HEK293 (cell line): ENCODE measurements at regions not wholly inside any gene's neighbourhood (a gene's known extent, or its start where the extent isn't known, plus 50 kb on each side); places are given as distances from the start of the nearest gene placed in this dataset.
A peak's percentile ranks its signal among the peaks of the same experiment; 100 is the strongest.

Experiments used
- CTCF ChIA-PET: fragments of 350-600 bp; formaldehyde crosslinking; extraction: SDS; loops from one replicate; lab custom pipeline; 2021; ENCODE audit warnings: antibody characterized with exemption; lab: Yijun Ruan, JAX
- POLR2A ChIA-PET: fragments of 300-600 bp; formaldehyde crosslinking; extraction: SDS; loops from one replicate; lab custom pipeline; 2020; ENCODE audit warnings: antibody characterized with exemption, inconsistent platforms; lab: Yijun Ruan, JAX
- H3K27ac ChIP-seq: fragments of 200-500 bp; sonication (Bioruptor generic); 2 replicates; pipeline ENCODE4 v1.5.1; 2014; ENCODE audit warnings: low read depth, low read length, control low read depth, inconsistent platforms; ENCODE audit errors: extremely low read depth
- H3K36me3 ChIP-seq, 2 experiments: fragments of 200-500 bp in 1 of 2; sonication (Bioruptor generic) in 1 of 2; 1 replicate in 1 of 2; 2 replicates in 1 of 2; pipeline ENCODE4 v1.5.1; 2014 to 2017; ENCODE audit warnings: inconsistent platforms in 2 of 2, low read length in 2 of 2; ENCODE audit not compliant: control insufficient read depth in 2 of 2, insufficient read depth in 1 of 2
- H3K4me1 ChIP-seq: fragments of 200-500 bp; sonication (Bioruptor generic); 2 replicates; pipeline ENCODE4 v1.5.1; 2014; ENCODE audit warnings: mild to moderate bottlenecking, low read length, inconsistent platforms; ENCODE audit not compliant: control insufficient read depth, insufficient read depth
- H3K4me3 ChIP-seq: 2 replicates; pipeline ENCODE4 v1.5.1; 2011; ENCODE audit warnings: low read depth, mild to moderate bottlenecking, control low read depth, low read length, moderate library complexity
- H3K9me3 ChIP-seq: fragments of 200-500 bp; sonication (Bioruptor generic); 2 replicates; pipeline ENCODE4 v1.5.1; 2014; ENCODE audit warnings: low read depth, low read length, inconsistent platforms; ENCODE audit not compliant: control insufficient read depth, insufficient read depth
- HOXC10 ChIP-seq: sonication (generic); formaldehyde crosslinking; IDR thresholded peaks from 2 replicates; pipeline ENCODE4 v1.8.1; 2023; ENCODE audit warnings: mild to moderate bottlenecking, missing genetic modification reagents
- REPIN1 ChIP-seq: fragments of 450-650 bp; formaldehyde crosslinking; IDR thresholded peaks from 2 replicates; pipeline ENCODE4 v1.5.1; 2017; ENCODE audit warnings: missing biosample characterization, missing genetic modification characterization, low read depth
- SETDB1 ChIP-seq: IDR thresholded peaks from one replicate; pipeline ENCODE4 v1.6.1; 2017; ENCODE audit warnings: mild to moderate bottlenecking, low read length, moderate library complexity, mixed read lengths; ENCODE audit not compliant: insufficient read length
- TRIM28 ChIP-seq: IDR thresholded peaks from 2 replicates; pipeline ENCODE4 v1.6.1; 2011; ENCODE audit warnings: low read length, control low read depth, borderline replicate concordance
- WT1 ChIP-seq: fragments of 450-650 bp; formaldehyde crosslinking; IDR thresholded peaks from 2 replicates; pipeline ENCODE4 v1.5.1; 2016; ENCODE audit warnings: missing biosample characterization, missing genetic modification characterization
- ZBTB20 ChIP-seq: fragments of 450-650 bp; formaldehyde crosslinking; IDR thresholded peaks from 2 replicates; pipeline ENCODE4 v1.5.1; 2016; ENCODE audit warnings: missing biosample characterization, missing genetic modification characterization
- ZFP3 ChIP-seq: fragments of 450-650 bp; formaldehyde crosslinking; IDR thresholded peaks from 2 replicates; pipeline ENCODE4 v1.5.1; 2016; ENCODE audit warnings: low read depth, missing biosample characterization, missing genetic modification characterization
- ZNF211 ChIP-seq: fragments of 450-650 bp; formaldehyde crosslinking; IDR thresholded peaks from 2 replicates; pipeline ENCODE4 v1.5.1; 2016; ENCODE audit warnings: low read depth, missing biosample characterization, missing genetic modification characterization
- ZNF292 ChIP-seq: fragments of 450-650 bp; formaldehyde crosslinking; IDR thresholded peaks from 2 replicates; pipeline ENCODE4 v1.5.1; 2016; ENCODE audit warnings: low read depth, missing biosample characterization, missing genetic modification characterization, borderline replicate concordance
- ZNF341 ChIP-seq: fragments of 450-650 bp; formaldehyde crosslinking; IDR thresholded peaks from 2 replicates; pipeline ENCODE4; 2016; ENCODE audit warnings: low read depth, missing biosample characterization, missing genetic modification characterization
- ZNF426 ChIP-seq: fragments of 450-650 bp; formaldehyde crosslinking; IDR thresholded peaks from 2 replicates; pipeline ENCODE4 v1.5.1; 2017; ENCODE audit warnings: missing biosample characterization, missing genetic modification characterization, mild to moderate bottlenecking, inconsistent platforms, moderate library complexity
- ZNF660 ChIP-seq: fragments of 450-650 bp; IDR thresholded peaks from 2 replicates; pipeline ENCODE4 v1.5.1; 2018; ENCODE audit warnings: missing biosample characterization, mild to moderate bottlenecking, missing genetic modification characterization
- ZNF670 ChIP-seq: fragments of 450-650 bp; formaldehyde crosslinking; IDR thresholded peaks from 2 replicates; pipeline ENCODE4 v1.5.1; 2016; ENCODE audit warnings: missing biosample characterization, missing genetic modification characterization, low read depth
- ZNF747 ChIP-seq: fragments of 450-650 bp; formaldehyde crosslinking; IDR thresholded peaks from 2 replicates; pipeline ENCODE4 v1.5.1; 2016; ENCODE audit warnings: missing biosample characterization, missing genetic modification characterization
- ZNF76 ChIP-seq: fragments of 450-650 bp; formaldehyde crosslinking; IDR thresholded peaks from 2 replicates; pipeline ENCODE4; 2016; ENCODE audit warnings: low read depth, missing biosample characterization, missing genetic modification characterization, borderline replicate concordance
- ZNF843 ChIP-seq: fragments of 450-650 bp; formaldehyde crosslinking; IDR thresholded peaks from 2 replicates; pipeline ENCODE4 v1.5.1; 2016; ENCODE audit warnings: missing biosample characterization, missing genetic modification characterization
- TF ChIP-seq, protein P1 (sequence below): fragments of 450-650 bp; formaldehyde crosslinking; IDR thresholded peaks from 2 replicates; pipeline ENCODE4 v1.5.1; 2016; ENCODE audit warnings: missing biosample characterization, missing genetic modification characterization
- TF ChIP-seq, protein P2 (sequence below): fragments of 450-650 bp; formaldehyde crosslinking; IDR thresholded peaks from 2 replicates; pipeline ENCODE4 v1.5.1; 2016; ENCODE audit warnings: missing biosample characterization, missing genetic modification characterization
- TF ChIP-seq, protein P3 (sequence below): sonication (generic); formaldehyde crosslinking; IDR thresholded peaks from 2 replicates; pipeline ENCODE4 v1.8.1; 2022; ENCODE audit warnings: mild to moderate bottlenecking, moderate library complexity, missing genetic modification reagents
- TF ChIP-seq, protein P4 (sequence below): fragments of 450-650 bp; IDR thresholded peaks from 2 replicates; pipeline ENCODE4 v1.5.1; 2018; ENCODE audit warnings: missing biosample characterization, missing genetic modification characterization

DNA sequence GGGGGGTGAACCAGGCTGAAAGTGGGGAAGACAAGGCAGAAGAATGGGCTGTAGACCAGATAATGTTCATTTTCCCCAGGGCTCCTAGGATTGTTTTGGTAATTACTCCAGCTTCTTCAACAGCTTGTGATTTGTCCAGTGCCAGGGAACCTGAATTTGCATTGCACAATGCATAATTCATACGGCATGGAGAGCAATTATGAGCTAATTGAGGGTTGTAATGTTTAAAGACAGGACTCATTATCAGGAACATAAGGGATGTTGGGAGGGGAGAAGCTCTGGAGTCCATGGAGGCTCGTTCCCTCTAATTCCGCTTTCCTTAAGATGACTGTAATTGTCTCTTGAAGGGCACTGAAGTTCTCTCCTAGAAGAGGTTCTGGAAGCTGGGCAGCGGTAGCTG, 405.0 kb upstream of the ZMIZ1 start:
- Histone ChIP-seq H3K9me3 (no peaks in the 10 kb centered on the region), H3K36me3 (no peaks in the 10 kb centered on the region)
- TF ChIP-seq ZNF747 (tag by site-specific recombination), result no peak
- no peak for TF ChIP-seq REPIN1 (tag by site-specific recombination)
- no peak for TF ChIP-seq ZNF426 (tag by site-specific recombination)
- TF ChIP-seq, protein P1, sequence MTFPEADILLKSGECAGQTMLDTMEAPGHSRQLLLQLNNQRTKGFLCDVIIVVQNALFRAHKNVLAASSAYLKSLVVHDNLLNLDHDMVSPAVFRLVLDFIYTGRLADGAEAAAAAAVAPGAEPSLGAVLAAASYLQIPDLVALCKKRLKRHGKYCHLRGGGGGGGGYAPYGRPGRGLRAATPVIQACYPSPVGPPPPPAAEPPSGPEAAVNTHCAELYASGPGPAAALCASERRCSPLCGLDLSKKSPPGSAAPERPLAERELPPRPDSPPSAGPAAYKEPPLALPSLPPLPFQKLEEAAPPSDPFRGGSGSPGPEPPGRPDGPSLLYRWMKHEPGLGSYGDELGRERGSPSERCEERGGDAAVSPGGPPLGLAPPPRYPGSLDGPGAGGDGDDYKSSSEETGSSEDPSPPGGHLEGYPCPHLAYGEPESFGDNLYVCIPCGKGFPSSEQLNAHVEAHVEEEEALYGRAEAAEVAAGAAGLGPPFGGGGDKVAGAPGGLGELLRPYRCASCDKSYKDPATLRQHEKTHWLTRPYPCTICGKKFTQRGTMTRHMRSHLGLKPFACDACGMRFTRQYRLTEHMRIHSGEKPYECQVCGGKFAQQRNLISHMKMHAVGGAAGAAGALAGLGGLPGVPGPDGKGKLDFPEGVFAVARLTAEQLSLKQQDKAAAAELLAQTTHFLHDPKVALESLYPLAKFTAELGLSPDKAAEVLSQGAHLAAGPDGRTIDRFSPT (tag by site-specific recombination), result no peak
- TF ChIP-seq ZFP3, result no peak
- no peak for TF ChIP-seq ZNF211
- TF ChIP-seq ZBTB20 (tag by site-specific recombination), result no peak
- TF ChIP-seq, protein P2, sequence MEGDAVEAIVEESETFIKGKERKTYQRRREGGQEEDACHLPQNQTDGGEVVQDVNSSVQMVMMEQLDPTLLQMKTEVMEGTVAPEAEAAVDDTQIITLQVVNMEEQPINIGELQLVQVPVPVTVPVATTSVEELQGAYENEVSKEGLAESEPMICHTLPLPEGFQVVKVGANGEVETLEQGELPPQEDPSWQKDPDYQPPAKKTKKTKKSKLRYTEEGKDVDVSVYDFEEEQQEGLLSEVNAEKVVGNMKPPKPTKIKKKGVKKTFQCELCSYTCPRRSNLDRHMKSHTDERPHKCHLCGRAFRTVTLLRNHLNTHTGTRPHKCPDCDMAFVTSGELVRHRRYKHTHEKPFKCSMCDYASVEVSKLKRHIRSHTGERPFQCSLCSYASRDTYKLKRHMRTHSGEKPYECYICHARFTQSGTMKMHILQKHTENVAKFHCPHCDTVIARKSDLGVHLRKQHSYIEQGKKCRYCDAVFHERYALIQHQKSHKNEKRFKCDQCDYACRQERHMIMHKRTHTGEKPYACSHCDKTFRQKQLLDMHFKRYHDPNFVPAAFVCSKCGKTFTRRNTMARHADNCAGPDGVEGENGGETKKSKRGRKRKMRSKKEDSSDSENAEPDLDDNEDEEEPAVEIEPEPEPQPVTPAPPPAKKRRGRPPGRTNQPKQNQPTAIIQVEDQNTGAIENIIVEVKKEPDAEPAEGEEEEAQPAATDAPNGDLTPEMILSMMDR, result no peak
- TF ChIP-seq, protein P3, sequence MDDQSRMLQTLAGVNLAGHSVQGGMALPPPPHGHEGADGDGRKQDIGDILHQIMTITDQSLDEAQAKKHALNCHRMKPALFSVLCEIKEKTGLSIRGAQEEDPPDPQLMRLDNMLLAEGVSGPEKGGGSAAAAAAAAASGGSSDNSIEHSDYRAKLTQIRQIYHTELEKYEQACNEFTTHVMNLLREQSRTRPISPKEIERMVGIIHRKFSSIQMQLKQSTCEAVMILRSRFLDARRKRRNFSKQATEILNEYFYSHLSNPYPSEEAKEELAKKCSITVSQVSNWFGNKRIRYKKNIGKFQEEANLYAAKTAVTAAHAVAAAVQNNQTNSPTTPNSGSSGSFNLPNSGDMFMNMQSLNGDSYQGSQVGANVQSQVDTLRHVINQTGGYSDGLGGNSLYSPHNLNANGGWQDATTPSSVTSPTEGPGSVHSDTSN (CRISPR knock-in tag), result no peak
- TF ChIP-seq ZNF670 (tag by site-specific recombination), result no peak
- TF ChIP-seq ZNF76 (tag by site-specific recombination), result no peak
- TF ChIP-seq, all 188 proteins: peak for 0
- no peak overlapping the region for H3K27ac ChIP-seq
- H3K4me3 ChIP-seq, result no peak overlapping the region
- ChIA-PET POLR2A (no interaction called here), CTCF (interaction anchor here (0.6 to 1.0 kb wide), 4 partner anchors 11 to 558 kb away, joined by 3 read pairs; no protein-coding TSS in a partner anchor)
- no peaks in the 10 kb centered on the region for H3K4me1 ChIP-seq

DNA sequence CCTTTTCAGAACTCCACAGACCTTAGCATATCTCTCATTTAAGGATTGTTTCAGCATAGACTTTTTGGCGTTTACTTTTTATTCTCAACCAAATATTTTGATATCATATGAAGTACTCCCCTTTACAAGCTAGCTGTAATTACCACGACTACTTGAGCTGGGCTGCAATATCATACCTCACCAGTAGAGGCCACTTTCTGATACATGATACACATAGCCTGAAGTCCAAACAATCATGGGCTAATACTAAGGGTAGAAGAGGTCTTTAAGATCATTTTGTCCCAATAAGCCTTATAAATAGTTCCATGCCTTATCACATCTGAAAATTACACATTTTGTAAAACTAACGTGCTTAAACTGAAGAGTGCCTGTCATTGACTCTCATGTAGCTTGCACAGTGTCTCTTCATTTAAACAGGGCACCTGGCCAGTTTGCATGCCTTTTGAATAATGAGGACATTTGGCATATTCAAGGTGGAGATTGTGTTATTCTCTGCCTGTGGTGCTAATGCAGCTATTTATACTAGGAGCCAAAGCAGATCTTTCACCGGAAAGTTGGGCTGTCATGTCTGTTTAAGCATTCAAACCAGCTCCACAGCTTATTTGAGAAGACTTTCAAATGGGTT, 403.7 kb upstream of the ZMIZ1 start:
- Histone ChIP-seq H3K4me3 (no peak overlapping the region), H3K27ac (no peak overlapping the region), H3K4me1 (no peaks in the 10 kb centered on the region), H3K9me3 (no peaks in the 10 kb centered on the region), H3K36me3 (no peaks in the 10 kb centered on the region)
- CTCF ChIA-PET, result interaction anchor here (0.6 to 1.0 kb wide), 6 partner anchors 9 to 530 kb away, joined by 3 to 5 read pairs (median 3); no protein-coding TSS in a partner anchor
- POLR2A ChIA-PET, result no interaction called here
- no peak for TF ChIP-seq ZNF843
- TF ChIP-seq SETDB1, result peak; percentile 85
- TF ChIP-seq ZNF211, result no peak
- TF ChIP-seq, protein P4, sequence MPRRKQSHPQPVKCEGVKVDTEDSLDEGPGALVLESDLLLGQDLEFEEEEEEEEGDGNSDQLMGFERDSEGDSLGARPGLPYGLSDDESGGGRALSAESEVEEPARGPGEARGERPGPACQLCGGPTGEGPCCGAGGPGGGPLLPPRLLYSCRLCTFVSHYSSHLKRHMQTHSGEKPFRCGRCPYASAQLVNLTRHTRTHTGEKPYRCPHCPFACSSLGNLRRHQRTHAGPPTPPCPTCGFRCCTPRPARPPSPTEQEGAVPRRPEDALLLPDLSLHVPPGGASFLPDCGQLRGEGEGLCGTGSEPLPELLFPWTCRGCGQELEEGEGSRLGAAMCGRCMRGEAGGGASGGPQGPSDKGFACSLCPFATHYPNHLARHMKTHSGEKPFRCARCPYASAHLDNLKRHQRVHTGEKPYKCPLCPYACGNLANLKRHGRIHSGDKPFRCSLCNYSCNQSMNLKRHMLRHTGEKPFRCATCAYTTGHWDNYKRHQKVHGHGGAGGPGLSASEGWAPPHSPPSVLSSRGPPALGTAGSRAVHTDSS (tag by site-specific recombination), result no peak
- TF ChIP-seq HOXC10 (CRISPR knock-in tag), result no peak
- no peak for TF ChIP-seq ZNF292 (tag by site-specific recombination)
- TF ChIP-seq ZNF341 (tag by site-specific recombination), result no peak
- TF ChIP-seq ZNF660 (tag by site-specific recombination), result 0 out of 2 replicates have a peak, but pooled peaks have one; percentile 40
- no peak for TF ChIP-seq WT1 (tag by site-specific recombination)
- TF ChIP-seq TRIM28, result peak; percentile 92; the same call in 1 of the 2 replicates
